H1 (cell line): ENCODE measurements at regions not wholly inside any gene's neighbourhood (a gene's known extent, or its start where the extent isn't known, plus 50 kb on each side); places are given as distances from the start of the nearest gene placed in this dataset.

Experiments
- CTCF ChIA-PET: fragments of 300-600 bp; sonication (Branson Sonifier 250); formaldehyde crosslinking; loops from one replicate; lab custom pipeline; 2021; ENCODE audit not compliant: partially characterized antibody; lab: Charles Lee
- POLR2A ChIA-PET: fragments of 300-600 bp; sonication (Branson Sonifier 250); formaldehyde crosslinking; loops from one replicate; lab custom pipeline; 2021; ENCODE audit warnings: inconsistent platforms; ENCODE audit not compliant: partially characterized antibody; lab: Charles Lee
- DNase-seq, 2 experiments: peaks; one replicate each; pipeline versions ENCODE4 v3.0.0 to v3.0.0-alpha.2; 2010 to 2022; ENCODE audit warnings: low spot score in 2 of 2, low read depth in 1 of 2, mixed read lengths in 1 of 2
- FAIRE-seq: peaks from 2 replicates; lab custom pipeline; 2011; peaks lifted over from hg19 to GRCh38; lab: Jason Lieb, UNC
- H2AFZ ChIP-seq: 2 replicates; pipeline ENCODE4 v1.8.1; 2012; ENCODE audit warnings: low read length, inconsistent platforms
- H2AK5ac ChIP-seq: 2 replicates; pipeline ENCODE4 v1.6.1; 2013; ENCODE audit warnings: low read depth, low read length
- H2BK120ac ChIP-seq: replicated peaks from 2 replicates; pipeline ENCODE3; 2013; ENCODE audit warnings: low read depth, low read length, inconsistent platforms
- H2BK12ac ChIP-seq: 2 replicates; pipeline ENCODE4 v1.6.1; 2013; ENCODE audit warnings: low read depth, low read length
- H2BK15ac ChIP-seq: 2 replicates; pipeline ENCODE4 v1.6.1; 2013; ENCODE audit warnings: low read length
- H2BK20ac ChIP-seq: 2 replicates; pipeline ENCODE4 v1.6.1; 2013; ENCODE audit warnings: low read length
- H2BK5ac ChIP-seq: 2 replicates; pipeline ENCODE4 v1.6.1; 2013; ENCODE audit warnings: low read depth, low read length
- H3K14ac ChIP-seq: 2 replicates; pipeline ENCODE4 v1.6.1; 2013; ENCODE audit warnings: inconsistent platforms; ENCODE audit not compliant: insufficient read length
- H3K18ac ChIP-seq: 2 replicates; pipeline ENCODE4 v1.6.1; 2013; ENCODE audit warnings: low read length; ENCODE audit errors: extremely low read depth
- H3K23ac ChIP-seq: 2 replicates; pipeline ENCODE4 v1.6.1; 2013; ENCODE audit warnings: inconsistent platforms; ENCODE audit not compliant: insufficient read length
- H3K23me2 ChIP-seq: 2 replicates; pipeline ENCODE4 v1.6.1; 2013; ENCODE audit warnings: low read depth, low read length
- H3K27ac ChIP-seq: 2 replicates; pipeline ENCODE4 v1.6.1; 2011; ENCODE audit warnings: low read depth, low read length, inconsistent platforms
- H3K27me3 ChIP-seq, 4 experiments: replicated peaks in 1 of 4; 1 replicate in 1 of 4; 2 replicates in 3 of 4; pipeline versions ENCODE4 v1.6.1 to v1.8.1; 2011 to 2013; ENCODE audit warnings: low read length in 3 of 4, mild to moderate bottlenecking in 3 of 4, inconsistent platforms in 2 of 4, mixed read lengths in 2 of 4, moderate library complexity in 1 of 4; ENCODE audit not compliant: control insufficient read depth in 3 of 4, insufficient read depth in 3 of 4; ENCODE audit errors: extremely low read depth in 1 of 4
- H3K36me3 ChIP-seq, 4 experiments: 2 replicates each; pipeline versions ENCODE4 v1.6.1 to v1.8.1; 2011 to 2013; ENCODE audit warnings: mild to moderate bottlenecking in 4 of 4, low read length in 3 of 4, moderate library complexity in 2 of 4, control low read depth in 1 of 4, inconsistent platforms in 1 of 4; ENCODE audit not compliant: insufficient read depth in 4 of 4, control insufficient read depth in 2 of 4
- H3K4ac ChIP-seq: replicated peaks from 2 replicates; pipeline ENCODE3; 2013; ENCODE audit warnings: low read length, low read depth, mixed read lengths, inconsistent platforms; ENCODE audit not compliant: insufficient read length
- H3K4me1 ChIP-seq, 4 experiments: replicated peaks in 1 of 4; 1 replicate in 1 of 4; 2 replicates in 3 of 4; pipeline versions ENCODE4 v1.6.1 to v1.8.1; 2011 to 2013; ENCODE audit warnings: low read length in 3 of 4, inconsistent platforms in 2 of 4, mixed read lengths in 1 of 4; ENCODE audit not compliant: insufficient read depth in 4 of 4, control insufficient read depth in 3 of 4
- H3K4me2 ChIP-seq, 2 experiments: 2 replicates each; pipeline versions ENCODE4 v1.6.1 to v1.8.1; 2011 to 2013; ENCODE audit warnings: low read depth in 2 of 2, low read length in 2 of 2, control low read depth in 1 of 2, inconsistent platforms in 1 of 2, mild to moderate bottlenecking in 1 of 2; ENCODE audit not compliant: insufficient read depth in 1 of 2
- H3K4me3 ChIP-seq, 4 experiments: fragments of 200-600, 300-600 bp in 1 of 4; sonication (generic), shearing (Covaris generic), sonication (Bioruptor Twin) in 1 of 4; 2 replicates each; pipeline versions ENCODE4 v1.5.1 to v1.8.1; 2011 to 2016; ENCODE audit warnings: low read length in 4 of 4, low read depth in 3 of 4, control low read depth in 2 of 4, inconsistent platforms in 2 of 4, mild to moderate bottlenecking in 2 of 4, mixed read lengths in 1 of 4, moderate library complexity in 1 of 4; ENCODE audit not compliant: insufficient read depth in 2 of 4; ENCODE audit errors: extremely low read depth in 1 of 4
- H3K56ac ChIP-seq: replicated peaks from 2 replicates; pipeline ENCODE3; 2013; ENCODE audit warnings: low read depth, mild to moderate bottlenecking, mixed read lengths, low read length, inconsistent platforms; ENCODE audit not compliant: insufficient read length
- H3K79me1 ChIP-seq: 2 replicates; pipeline ENCODE4 v1.6.1; 2013; ENCODE audit warnings: low read depth, low read length, control low read depth
- H3K79me2 ChIP-seq, 2 experiments: 2 replicates each; pipeline versions ENCODE4 v1.6.1 to v1.8.1; 2012 to 2013; ENCODE audit warnings: low read length in 2 of 2, mild to moderate bottlenecking in 2 of 2, inconsistent platforms in 1 of 2; ENCODE audit not compliant: insufficient read depth in 2 of 2, control insufficient read depth in 1 of 2
- H3K9ac ChIP-seq, 4 experiments: replicated peaks in 1 of 4; 1 replicate in 1 of 4; 2 replicates in 3 of 4; pipeline versions ENCODE4 v1.6.1 to v1.8.1; 2011 to 2013; ENCODE audit warnings: low read depth in 3 of 4, low read length in 3 of 4, control low read depth in 2 of 4, mild to moderate bottlenecking in 2 of 4, moderate library complexity in 2 of 4, inconsistent platforms in 1 of 4; ENCODE audit errors: extremely low read depth in 1 of 4
- H3K9me3 ChIP-seq, 2 experiments: 2 replicates each; pipeline versions ENCODE4 v1.6.1 to v1.8.1; 2012 to 2013; ENCODE audit warnings: mild to moderate bottlenecking in 2 of 2, moderate library complexity in 2 of 2, control low read depth in 1 of 2, inconsistent platforms in 1 of 2, low read depth in 1 of 2, low read length in 1 of 2, mixed read lengths in 1 of 2; ENCODE audit not compliant: insufficient read depth in 2 of 2
- H4K20me1 ChIP-seq, 2 experiments: replicated peaks in 1 of 2; 2 replicates each; pipeline versions ENCODE3 to v1.8.1; 2011 to 2013; ENCODE audit warnings: inconsistent platforms in 2 of 2, low read length in 2 of 2, mild to moderate bottlenecking in 1 of 2; ENCODE audit not compliant: insufficient read depth in 2 of 2, control insufficient read depth in 1 of 2
- H4K5ac ChIP-seq: 2 replicates; pipeline ENCODE4 v1.6.1; 2013; ENCODE audit warnings: low read length, low read depth, mixed read lengths, inconsistent platforms; ENCODE audit not compliant: insufficient read length
- H4K8ac ChIP-seq: 2 replicates; pipeline ENCODE4 v1.8.0; 2013; ENCODE audit warnings: mild to moderate bottlenecking, moderate library complexity, low read length, inconsistent platforms; ENCODE audit not compliant: insufficient read depth; ENCODE audit errors: extremely low read depth
- H4K91ac ChIP-seq: replicated peaks from 2 replicates; pipeline ENCODE3; 2013; ENCODE audit warnings: low read length, mixed read lengths, inconsistent platforms; ENCODE audit not compliant: insufficient read length
- BCL11A ChIP-seq, 2 experiments: IDR thresholded peaks; one replicate each; pipeline ENCODE4 v1.6.1; 2011; ENCODE audit warnings: low read depth in 2 of 2, low read length in 2 of 2, mild to moderate bottlenecking in 2 of 2
- CBX8 ChIP-seq: fragments of 300-800, 300-1000 bp; sonication (generic); IDR thresholded peaks from 2 replicates; pipeline ENCODE4 v1.7.1; 2016; ENCODE audit warnings: low read depth, low read length, borderline replicate concordance
- CHD1 ChIP-seq: IDR thresholded peaks from 2 replicates; pipeline ENCODE4 v1.6.1; 2012; ENCODE audit warnings: low read depth, low read length, improper control_type of control experiment
- SP1 ChIP-seq: IDR thresholded peaks from 2 replicates; pipeline ENCODE4 v1.6.1; 2011; ENCODE audit warnings: low read depth, low read length
- SRF ChIP-seq: IDR thresholded peaks from 2 replicates; pipeline ENCODE4 v1.6.1; 2011; ENCODE audit warnings: mild to moderate bottlenecking, low read depth, low read length, moderate library complexity
- SUZ12 ChIP-seq: fragments of 200-600 bp; sonication (generic); IDR thresholded peaks from 2 replicates; pipeline ENCODE4 v1.6.1; 2012; ENCODE audit warnings: mild to moderate bottlenecking, inconsistent platforms, low read length, moderate library complexity, mixed read lengths
- WGBS, 2 experiments: shearing (Covaris generic) in 1 of 2; methylation state at CpG; one replicate each; pipeline versions ENCODE4 v1.1.6 to v1.1.7; 2013 to 2015; ENCODE audit warnings: low lambda C conversion rate in 2 of 2, mixed read lengths in 2 of 2, inconsistent platforms in 1 of 2, low coverage in 1 of 2, missing lambda C conversion rate in 1 of 2; ENCODE audit not compliant: insufficient replicate concordance in 2 of 2, insufficient coverage in 1 of 2, insufficient read length in 1 of 2; ENCODE audit errors: extremely low coverage in 1 of 2, missing lambda C conversion rate in 1 of 2; 5-methylcytosine and 5-hydroxymethylcytosine counted together

DNA sequence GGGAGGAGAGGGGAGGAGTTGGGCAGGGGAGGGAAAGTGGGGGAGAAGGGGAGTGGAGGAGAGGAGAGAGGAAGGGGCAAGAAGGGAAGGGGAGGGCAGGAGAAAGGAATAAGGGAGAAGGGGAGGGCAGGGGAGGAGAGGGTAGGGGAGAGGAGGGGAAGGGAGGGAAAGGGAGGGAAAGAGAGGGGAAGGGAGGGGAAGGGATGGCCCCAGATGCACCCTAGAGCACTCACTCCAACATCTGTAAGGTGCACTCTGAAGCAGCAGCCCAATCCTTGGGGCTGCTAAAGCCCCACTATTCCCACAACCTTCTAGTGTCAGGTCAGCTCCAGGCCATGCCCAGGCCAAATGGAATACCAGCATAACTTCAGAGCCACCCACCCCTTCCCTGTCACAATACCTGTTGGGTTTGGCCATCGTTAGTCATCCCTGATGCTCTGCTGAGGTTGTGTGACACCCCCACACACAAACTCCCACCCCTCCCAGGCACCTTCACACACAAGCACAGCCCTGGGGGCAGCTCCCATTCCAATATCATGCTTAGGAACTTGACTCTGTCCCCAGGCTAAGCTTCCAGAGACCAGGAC, 55.7 kb upstream of the PKDCC start:
- CTCF ChIA-PET = interaction anchor here (0.6 to 2.6 kb wide), 2 partner anchors 95 to 124 kb away, joined by 3 to 8 read pairs; no protein-coding TSS in a partner anchor

More for the DNA sequence above, 55.7 kb upstream of the PKDCC start:
- H3K9ac ChIP-seq = no peak overlapping the region
- H4K91ac ChIP-seq = peak overlapping the region; percentile 41
- no peak overlapping the region for H3K4me3 ChIP-seq
- H2BK20ac ChIP-seq = no peak overlapping the region
- no peak overlapping the region for H4K8ac ChIP-seq
- no peak overlapping the region for H3K27ac ChIP-seq
- no peak overlapping the region for H2AFZ ChIP-seq
- H3K14ac ChIP-seq = no peak overlapping the region
- no peak overlapping the region for H3K23ac ChIP-seq
- no peaks in the 10 kb centered on the region for H3K36me3 ChIP-seq
- H3K79me1 ChIP-seq = no peaks in the 10 kb centered on the region
- H4K5ac ChIP-seq = no peak overlapping the region
- peaks cover 0 to 3% (median 0%) of the 10 kb centered on the region in 4 experiments; a peak in 1 of 7 replicates for H3K4me1 ChIP-seq
- no peaks in the 10 kb centered on the region for H3K27me3 ChIP-seq
- H2BK120ac ChIP-seq = no peak overlapping the region
- FAIRE-seq (no peak), DNase-seq (no peak)
- no peaks in the 10 kb centered on the region for H3K79me2 ChIP-seq
- 0 out of 2 replicates have a peak overlapping the region, but pooled peaks have one; percentile 24 for H3K18ac ChIP-seq
- H2BK15ac ChIP-seq = peak overlapping the region; percentile 94
- H3K23me2 ChIP-seq = peaks cover 3% of the 10 kb centered on the region; the same call in 1 of the 2 replicates
- H3K56ac ChIP-seq = no peak overlapping the region
- no peak overlapping the region for H3K4me2 ChIP-seq
- peak overlapping the region; percentile 33; the same call in 1 of the 2 replicates for H2BK12ac ChIP-seq
- no peak overlapping the region for H3K4ac ChIP-seq
- no peak overlapping the region; the same call in 1 of the 2 replicates for H2AK5ac ChIP-seq
- no peaks in the 10 kb centered on the region for H4K20me1 ChIP-seq
- TF ChIP-seq BCL11A (IDR thresholded peaks at IDR 0.05; ENCODE audit: low read depth in 2 of 2, low read length in 2 of 2) (no peak), SRF (no peak), SUZ12 (no peak), CBX8 (no peak), SP1 (no peak), CHD1 (no peak)
- H3K9me3 ChIP-seq = peaks cover 7 to 15% of the 10 kb centered on the region in 2 experiments; a peak in 3 of 4 replicates
- no peak overlapping the region for H2BK5ac ChIP-seq
- 100% methylated on average over 1 of the region's 1 CpG; no CpG with 5 or more reads in 1 of the 2 experiments for WGBS, 2 experiments
- POLR2A ChIA-PET = no interaction called here
